ENCODE measurements at regions not wholly inside any gene's neighbourhood (a gene's known extent, or its start where the extent isn't known, plus 50 kb on each side); places are given as distances from the start of the nearest gene placed in this dataset.

DNA sequence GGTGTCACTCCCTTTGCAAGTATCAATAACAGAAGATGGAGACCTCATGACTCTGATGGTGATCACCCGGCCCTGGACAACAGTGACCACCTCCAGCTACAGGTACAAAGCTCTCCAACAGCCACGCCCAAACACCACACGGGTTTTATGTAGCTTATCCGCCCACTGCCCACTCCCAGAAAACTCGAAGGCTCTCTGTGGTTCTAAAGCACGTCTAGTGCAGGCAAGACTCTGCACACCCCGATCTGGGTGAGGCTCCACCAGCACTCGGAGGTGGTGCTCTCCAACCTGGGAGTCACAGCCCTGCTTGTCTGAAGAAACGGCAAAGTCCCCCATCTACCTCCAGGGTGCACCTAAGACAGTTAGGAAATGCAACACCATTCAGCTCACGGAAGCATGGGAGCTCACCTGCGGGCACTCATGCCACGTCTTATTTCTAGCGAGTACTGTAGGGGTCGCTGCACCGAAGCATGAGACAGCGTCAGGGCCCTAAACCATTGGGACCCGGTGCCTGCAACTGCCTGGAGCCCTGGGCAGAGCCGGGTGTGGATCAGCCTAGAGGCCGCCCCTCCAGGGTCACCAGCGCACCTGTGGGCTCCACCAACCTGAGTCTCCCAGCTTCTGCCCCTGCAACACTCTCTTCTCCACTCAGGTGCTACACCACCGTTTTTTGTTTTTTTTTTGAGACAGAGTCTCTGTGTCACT is 58.1 kb upstream of the ZNF354A start:
- no peak for TF ChIP-seq POLR2A (IDR thresholded peaks at IDR 0.05)
- TF ChIP-seq, protein P1, sequence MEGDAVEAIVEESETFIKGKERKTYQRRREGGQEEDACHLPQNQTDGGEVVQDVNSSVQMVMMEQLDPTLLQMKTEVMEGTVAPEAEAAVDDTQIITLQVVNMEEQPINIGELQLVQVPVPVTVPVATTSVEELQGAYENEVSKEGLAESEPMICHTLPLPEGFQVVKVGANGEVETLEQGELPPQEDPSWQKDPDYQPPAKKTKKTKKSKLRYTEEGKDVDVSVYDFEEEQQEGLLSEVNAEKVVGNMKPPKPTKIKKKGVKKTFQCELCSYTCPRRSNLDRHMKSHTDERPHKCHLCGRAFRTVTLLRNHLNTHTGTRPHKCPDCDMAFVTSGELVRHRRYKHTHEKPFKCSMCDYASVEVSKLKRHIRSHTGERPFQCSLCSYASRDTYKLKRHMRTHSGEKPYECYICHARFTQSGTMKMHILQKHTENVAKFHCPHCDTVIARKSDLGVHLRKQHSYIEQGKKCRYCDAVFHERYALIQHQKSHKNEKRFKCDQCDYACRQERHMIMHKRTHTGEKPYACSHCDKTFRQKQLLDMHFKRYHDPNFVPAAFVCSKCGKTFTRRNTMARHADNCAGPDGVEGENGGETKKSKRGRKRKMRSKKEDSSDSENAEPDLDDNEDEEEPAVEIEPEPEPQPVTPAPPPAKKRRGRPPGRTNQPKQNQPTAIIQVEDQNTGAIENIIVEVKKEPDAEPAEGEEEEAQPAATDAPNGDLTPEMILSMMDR (IDR thresholded peaks at IDR 0.05) = no peak
